Hepatocyte (in vitro differentiated cells): ENCODE measurements at regions not wholly inside any gene's neighbourhood (a gene's known extent, or its start where the extent isn't known, plus 50 kb on each side); places are given as distances from the start of the nearest gene placed in this dataset.

Experiments used
- DNase-seq: peaks from one replicate; pipeline ENCODE4 v3.0.0-alpha.2; 2016; ENCODE audit warnings: low spot score
- H2AFZ ChIP-seq: fragments of 200-600 bp; sonication (generic); 2 replicates; pipeline ENCODE4 v1.6.0; 2016; ENCODE audit warnings: antibody characterized with exemption, mild to moderate bottlenecking
- H3K27ac ChIP-seq: fragments of 200-600 bp; sonication (generic); 2 replicates; pipeline ENCODE4 v1.5.1; 2016; ENCODE audit warnings: mild to moderate bottlenecking
- H3K27me3 ChIP-seq: fragments of 200-600 bp; sonication (generic); 2 replicates; pipeline ENCODE4 v1.6.1; 2016
- H3K36me3 ChIP-seq: fragments of 200-600 bp; sonication (generic); replicated peaks from 2 replicates; pipeline ENCODE4 v1.5.1; 2016; ENCODE audit warnings: low read depth; ENCODE audit not compliant: insufficient read depth
- H3K4me1 ChIP-seq: fragments of 200-600 bp; sonication (generic); 2 replicates; pipeline ENCODE4 v1.5.1; 2016; ENCODE audit warnings: mild to moderate bottlenecking, moderate library complexity; ENCODE audit not compliant: insufficient read depth
- H3K4me2 ChIP-seq: fragments of 200-600 bp; sonication (generic); 2 replicates; pipeline ENCODE4 v1.6.0; 2016
- H3K4me3 ChIP-seq: fragments of 200-600 bp; sonication (generic); 2 replicates; pipeline ENCODE4 v1.5.1; 2016; ENCODE audit warnings: mild to moderate bottlenecking
- H3K79me2 ChIP-seq: fragments of 200-600 bp; sonication (generic); 2 replicates; pipeline ENCODE4 v1.6.0; 2017; ENCODE audit warnings: mild to moderate bottlenecking
- H3K9me2 ChIP-seq: fragments of 200-600 bp; sonication (generic); replicated peaks from 2 replicates; pipeline ENCODE4 v1.6.0; 2017; ENCODE audit warnings: mild to moderate bottlenecking; ENCODE audit not compliant: insufficient read depth
- H3K9me3 ChIP-seq: fragments of 200-600 bp; sonication (generic); 2 replicates; pipeline ENCODE4 v1.5.1; 2016; ENCODE audit warnings: low read depth, mild to moderate bottlenecking
- H4K20me1 ChIP-seq: fragments of 200-600 bp; sonication (generic); 2 replicates; pipeline ENCODE4 v1.6.0; 2016; ENCODE audit warnings: mild to moderate bottlenecking; ENCODE audit not compliant: insufficient read depth, poor library complexity, severe bottlenecking
- EZH2 ChIP-seq: fragments of 200-600 bp; sonication (generic); IDR thresholded peaks from 2 replicates; pipeline ENCODE4 v1.6.1; 2016; ENCODE audit warnings: antibody characterized with exemption, mild to moderate bottlenecking, borderline replicate concordance
- EZH2phosphoT487 ChIP-seq: fragments of 200-600 bp; sonication (generic); IDR thresholded peaks from one replicate; pipeline ENCODE4 v1.6.1; 2018; ENCODE audit warnings: antibody characterized with exemption, mild to moderate bottlenecking, low read depth, moderate library complexity; ENCODE audit not compliant: unreplicated experiment, severe bottlenecking
- WGBS: methylation state at CpG from one replicate; pipeline ENCODE4 v1.1.6; 2016; ENCODE audit warnings: low lambda C conversion rate; ENCODE audit errors: missing lambda C conversion rate; 5-methylcytosine and 5-hydroxymethylcytosine counted together
- TF ChIP-seq, protein P1 (sequence below): fragments of 200-600 bp; sonication (generic); IDR thresholded peaks from 2 replicates; pipeline ENCODE4 v1.5.1; 2016; ENCODE audit warnings: antibody characterized with exemption, mild to moderate bottlenecking; ENCODE audit not compliant: poor library complexity

DNA sequence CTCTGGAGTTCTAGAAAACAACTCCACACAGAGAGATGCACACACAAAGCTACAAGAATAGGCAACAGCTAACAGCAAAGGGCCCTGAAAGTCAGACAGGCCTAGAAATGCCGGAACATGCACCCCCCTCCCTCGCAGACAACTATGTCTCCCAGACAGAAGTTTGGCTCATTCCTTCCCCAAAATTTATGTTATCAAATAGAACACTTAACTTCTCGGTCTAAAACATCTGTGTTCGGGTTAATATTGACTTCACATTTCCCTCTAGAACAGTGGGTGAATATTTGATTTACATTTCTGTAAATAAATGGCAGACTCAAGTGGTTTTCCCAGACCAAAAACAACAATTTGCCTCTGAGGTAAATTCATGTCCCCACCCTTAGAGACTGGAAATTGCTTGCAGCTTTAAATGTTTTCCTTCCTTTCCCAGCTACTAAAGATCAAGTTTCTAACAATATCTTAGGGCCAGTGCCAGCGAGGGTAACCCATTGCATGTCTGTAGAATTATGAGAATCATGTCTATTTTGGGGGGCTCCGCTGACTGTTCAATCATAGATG is 92.5 kb upstream of the INHBA start:
- Histone ChIP-seq H2AFZ (no peak overlapping the region), H3K36me3 (no peaks in the 10 kb centered on the region), H3K4me3 (no peak overlapping the region), H4K20me1 (no peaks in the 10 kb centered on the region), H3K9me2 (no peaks in the 10 kb centered on the region), H3K9me3 (no peaks in the 10 kb centered on the region), H3K4me2 (no peak overlapping the region), H3K4me1 (no peaks in the 10 kb centered on the region), H3K27ac (no peak overlapping the region), H3K27me3 (no peaks in the 10 kb centered on the region), H3K79me2 (no peaks in the 10 kb centered on the region)
- DNase-seq, result no peak
- no peak for TF ChIP-seq EZH2
- no peak for TF ChIP-seq EZH2phosphoT487
- TF ChIP-seq, protein P1, sequence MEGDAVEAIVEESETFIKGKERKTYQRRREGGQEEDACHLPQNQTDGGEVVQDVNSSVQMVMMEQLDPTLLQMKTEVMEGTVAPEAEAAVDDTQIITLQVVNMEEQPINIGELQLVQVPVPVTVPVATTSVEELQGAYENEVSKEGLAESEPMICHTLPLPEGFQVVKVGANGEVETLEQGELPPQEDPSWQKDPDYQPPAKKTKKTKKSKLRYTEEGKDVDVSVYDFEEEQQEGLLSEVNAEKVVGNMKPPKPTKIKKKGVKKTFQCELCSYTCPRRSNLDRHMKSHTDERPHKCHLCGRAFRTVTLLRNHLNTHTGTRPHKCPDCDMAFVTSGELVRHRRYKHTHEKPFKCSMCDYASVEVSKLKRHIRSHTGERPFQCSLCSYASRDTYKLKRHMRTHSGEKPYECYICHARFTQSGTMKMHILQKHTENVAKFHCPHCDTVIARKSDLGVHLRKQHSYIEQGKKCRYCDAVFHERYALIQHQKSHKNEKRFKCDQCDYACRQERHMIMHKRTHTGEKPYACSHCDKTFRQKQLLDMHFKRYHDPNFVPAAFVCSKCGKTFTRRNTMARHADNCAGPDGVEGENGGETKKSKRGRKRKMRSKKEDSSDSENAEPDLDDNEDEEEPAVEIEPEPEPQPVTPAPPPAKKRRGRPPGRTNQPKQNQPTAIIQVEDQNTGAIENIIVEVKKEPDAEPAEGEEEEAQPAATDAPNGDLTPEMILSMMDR, result no peak
- 77% methylated on average over 6 of the region's 6 CpGs for WGBS

DNA sequence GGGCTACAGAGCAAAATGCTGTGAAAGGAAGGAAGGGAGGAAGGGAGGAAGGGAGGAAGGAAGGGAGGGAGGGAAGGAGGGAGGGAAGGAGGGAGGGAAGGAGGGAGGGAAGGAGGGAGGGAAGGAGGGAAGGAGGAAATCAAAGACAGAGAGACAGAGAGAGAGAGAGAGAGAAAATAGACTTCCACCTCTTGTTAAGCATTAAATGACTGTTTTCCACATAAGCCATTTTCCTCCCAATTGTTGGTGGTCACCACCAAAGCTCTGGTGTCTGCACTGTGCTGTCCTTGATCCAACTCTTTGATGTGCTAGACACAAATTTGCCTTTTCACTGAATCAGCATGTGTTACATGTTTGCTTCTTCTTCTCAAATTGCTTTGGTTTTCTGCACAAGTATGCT is 90.7 kb upstream of the INHBA start:
- no peak for DNase-seq
- H3K27me3 ChIP-seq, result no peaks in the 10 kb centered on the region
- H3K79me2 ChIP-seq, result no peaks in the 10 kb centered on the region
- H3K27ac ChIP-seq, result no peak overlapping the region
- H3K4me2 ChIP-seq, result no peak overlapping the region
- no peaks in the 10 kb centered on the region for H3K9me2 ChIP-seq
- no peak overlapping the region for H3K4me3 ChIP-seq
- no peaks in the 10 kb centered on the region for H4K20me1 ChIP-seq
- TF ChIP-seq EZH2, result no peak
- no peak for TF ChIP-seq EZH2phosphoT487
- TF ChIP-seq, protein P1, result no peak
- H3K36me3 ChIP-seq, result no peaks in the 10 kb centered on the region
- no peaks in the 10 kb centered on the region for H3K9me3 ChIP-seq
- H2AFZ ChIP-seq, result no peak overlapping the region
- no peaks in the 10 kb centered on the region for H3K4me1 ChIP-seq

DNA sequence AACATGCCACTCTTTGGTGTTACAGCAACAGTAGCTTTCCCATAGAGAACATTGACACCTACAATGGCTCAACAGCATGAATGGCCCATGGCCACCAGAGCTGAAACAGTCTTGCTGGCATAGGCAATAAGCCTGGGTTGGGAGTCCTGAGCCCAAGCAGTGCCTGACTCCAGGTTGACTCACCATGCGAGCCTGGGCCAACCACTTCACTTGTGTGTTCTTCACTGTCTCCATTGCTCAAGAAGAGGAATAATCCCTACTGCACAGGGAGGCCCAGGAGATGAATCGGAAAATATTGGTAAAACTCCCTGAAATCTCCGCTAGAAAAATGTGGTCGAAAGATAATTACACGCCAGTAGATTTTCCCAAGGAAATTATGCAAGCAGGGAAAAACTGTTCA is 89.2 kb upstream of the INHBA start:
- Histone ChIP-seq H2AFZ (no peak overlapping the region), H3K27ac (no peak overlapping the region)

More for the DNA sequence above, 89.2 kb upstream of the INHBA start:
- no peaks in the 10 kb centered on the region for H3K79me2 ChIP-seq
- no peak overlapping the region for H3K4me2 ChIP-seq
- H4K20me1 ChIP-seq, result no peaks in the 10 kb centered on the region
- no peaks in the 10 kb centered on the region for H3K36me3 ChIP-seq
- DNase-seq, result no peak
- no peaks in the 10 kb centered on the region for H3K27me3 ChIP-seq
- H3K9me2 ChIP-seq, result no peaks in the 10 kb centered on the region
- no peaks in the 10 kb centered on the region for H3K9me3 ChIP-seq
- TF ChIP-seq, protein P1, result no peak
- TF ChIP-seq EZH2phosphoT487 (no peak), EZH2 (no peak)
- H3K4me1 ChIP-seq, result no peaks in the 10 kb centered on the region
- no peak overlapping the region for H3K4me3 ChIP-seq
- 97% methylated on average over 5 of the region's 5 CpGs for WGBS
